IPS-18c (cell line): ENCODE measurements at regions not wholly inside any gene's neighbourhood (a gene's known extent, or its start where the extent isn't known, plus 50 kb on each side); places are given as distances from the start of the nearest gene placed in this dataset.
"Not testable (repeated sequence)": the region's sequence is repeated elsewhere in the genome, so short reads cannot be mapped to it uniquely, and the experiment has no call there.

ENCODE experiments used
- H3K4me3 ChIP-seq: 2 replicates; pipeline ENCODE4 v1.7.0; 2013; ENCODE audit warnings: low read depth, mild to moderate bottlenecking, low read length, moderate library complexity; ENCODE audit not compliant: insufficient read depth
- H3K9me3 ChIP-seq: one replicate; pipeline ENCODE4 v1.6.1; 2013; ENCODE audit warnings: mild to moderate bottlenecking, low read length, moderate library complexity; ENCODE audit not compliant: control insufficient read depth, insufficient read depth

DNA sequence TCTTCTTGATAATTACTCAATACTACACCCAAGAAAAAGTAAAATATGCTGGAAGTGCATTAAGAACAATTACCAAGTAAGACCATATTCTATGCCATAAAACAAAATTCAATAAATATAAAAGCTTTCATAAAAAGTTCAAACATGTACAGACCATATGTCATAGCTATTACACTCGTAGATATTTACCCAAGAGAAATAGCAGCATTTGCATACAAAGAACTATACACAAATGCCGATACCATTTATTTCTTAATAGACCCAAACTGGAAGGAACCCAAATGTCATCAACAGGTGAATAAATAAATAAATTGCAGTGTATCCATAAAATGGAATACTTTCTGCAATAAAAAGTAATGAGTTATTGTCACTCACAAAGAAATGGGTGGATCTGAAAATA lies 78.3 kb upstream of the SLC16A7 start:
- H3K4me3 ChIP-seq, result no peak overlapping the region
- H3K9me3 ChIP-seq, result no peaks in the 10 kb centered on the region

DNA sequence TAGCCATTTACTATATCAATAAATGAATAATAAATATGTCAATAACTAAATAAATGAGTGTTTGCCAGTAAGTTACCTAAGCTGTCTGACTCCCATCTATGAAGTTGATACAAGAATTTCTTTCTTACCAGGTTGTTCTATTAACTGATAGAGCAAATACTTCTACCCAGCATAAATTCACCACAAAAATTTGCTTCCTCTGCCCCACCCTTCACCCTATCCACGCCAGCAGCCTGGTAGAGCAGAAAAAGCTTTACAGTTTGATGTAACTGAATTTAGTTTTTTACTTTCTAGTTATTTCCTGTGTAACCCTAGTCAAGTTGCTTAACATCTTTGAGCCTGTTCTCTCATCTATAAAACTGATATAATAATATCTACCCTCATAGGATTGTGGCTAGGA lies 94.9 kb upstream of the SLC16A7 start:
- Histone ChIP-seq H3K4me3 (no peak overlapping the region), H3K9me3 (no peaks in the 10 kb centered on the region)

GRCh38 chr12:59500335-59500734 lies 95.5 kb upstream of the SLC16A7 start:
- H3K9me3 ChIP-seq, result no peaks in the 10 kb centered on the region
- no peak overlapping the region for H3K4me3 ChIP-seq

DNA sequence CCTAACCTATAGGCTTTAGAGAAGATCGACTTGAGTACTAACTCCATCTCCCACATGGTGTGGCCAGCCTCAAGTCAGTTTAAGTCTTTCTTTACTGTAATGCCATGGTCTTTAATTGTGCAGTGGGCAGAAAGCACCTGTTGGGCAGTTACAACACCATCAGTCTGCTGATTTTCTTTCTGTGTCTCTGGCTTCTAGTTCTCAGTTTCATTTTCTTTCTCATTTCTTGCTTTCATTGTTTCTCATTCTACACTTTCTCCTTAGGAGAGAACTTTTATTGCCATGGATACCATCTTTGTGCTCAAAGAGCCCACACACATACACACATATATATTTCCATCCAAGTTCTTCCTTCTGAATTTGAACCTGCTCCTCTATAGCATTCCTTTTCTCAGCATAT lies 96.1 kb upstream of the SLC16A7 start:
- Histone ChIP-seq H3K4me3 (no peak overlapping the region), H3K9me3 (no peaks in the 10 kb centered on the region)

- no peak overlapping the region for H3K4me3 ChIP-seq
- no peaks in the 10 kb centered on the region for H3K9me3 ChIP-seq
Measured at GRCh38 chr12:59494617-59495016, 101.2 kb upstream of the SLC16A7 start.

DNA sequence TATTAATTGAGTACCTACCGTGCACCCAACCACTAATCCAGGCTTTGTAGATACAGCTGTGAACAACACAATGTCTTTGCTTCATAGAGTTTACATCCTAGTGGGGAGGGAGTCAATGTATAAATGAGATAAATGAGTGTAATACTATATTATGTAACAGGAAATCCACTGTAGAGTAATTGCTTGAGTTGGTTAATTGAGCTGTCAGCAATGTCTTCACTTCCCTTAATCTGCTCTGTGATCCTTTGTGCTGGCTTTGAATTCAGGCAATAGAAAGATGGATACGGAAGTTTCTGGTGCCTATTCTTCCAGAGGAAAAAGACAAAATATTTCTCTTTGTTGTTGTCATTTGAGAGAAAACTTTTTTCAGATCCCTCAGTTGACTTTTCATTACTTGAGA lies 104.0 kb upstream of the SLC16A7 start:
- Histone ChIP-seq H3K9me3 (no peaks in the 10 kb centered on the region), H3K4me3 (no peak overlapping the region)

DNA sequence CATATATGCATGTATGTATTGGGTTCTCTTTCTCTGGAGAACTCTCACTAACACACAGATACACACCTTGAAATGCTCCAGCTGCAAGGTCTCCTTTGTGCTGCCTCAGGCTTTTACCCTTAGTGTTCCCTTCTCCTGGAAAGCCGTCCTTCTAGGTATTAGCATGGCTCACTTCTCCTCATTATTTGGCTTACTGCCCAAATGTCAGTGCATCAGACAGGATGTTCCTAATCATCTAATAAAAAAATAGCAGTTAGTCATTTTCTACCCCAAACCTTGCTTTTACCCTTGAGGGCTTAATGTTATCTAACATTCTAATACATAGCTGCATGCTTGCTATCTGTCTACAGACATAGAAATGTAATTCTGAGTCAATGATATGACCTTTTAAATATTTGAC lies 109.0 kb upstream of the SLC16A7 start:
- no peak overlapping the region for H3K4me3 ChIP-seq
- H3K9me3 ChIP-seq, result no peaks in the 10 kb centered on the region

DNA sequence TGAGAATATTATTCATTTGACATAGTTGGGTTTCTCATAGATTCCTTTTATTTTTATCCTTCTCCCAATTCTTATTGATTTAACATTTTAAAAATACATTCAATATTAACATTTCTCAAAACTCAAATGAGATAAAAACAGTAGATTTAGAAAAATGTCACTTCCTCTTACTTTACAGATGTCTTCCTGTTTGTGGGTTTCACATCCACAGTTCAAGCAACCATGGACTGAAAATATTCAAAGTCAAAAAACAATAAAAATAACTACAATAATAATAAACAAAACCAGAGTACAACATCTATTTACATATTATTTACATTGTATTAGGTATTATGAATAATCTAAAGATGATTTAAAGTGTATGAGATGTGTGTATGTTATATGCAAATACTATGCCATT lies 111.3 kb upstream of the SLC16A7 start:
- no peaks in the 10 kb centered on the region for H3K9me3 ChIP-seq
- H3K4me3 ChIP-seq, result no peak overlapping the region

- not testable (repeated sequence) for H3K9me3 ChIP-seq, H3K4me3 ChIP-seq
Measured at GRCh38 chr12:59474236-59474635, 121.6 kb upstream of the SLC16A7 start.

DNA sequence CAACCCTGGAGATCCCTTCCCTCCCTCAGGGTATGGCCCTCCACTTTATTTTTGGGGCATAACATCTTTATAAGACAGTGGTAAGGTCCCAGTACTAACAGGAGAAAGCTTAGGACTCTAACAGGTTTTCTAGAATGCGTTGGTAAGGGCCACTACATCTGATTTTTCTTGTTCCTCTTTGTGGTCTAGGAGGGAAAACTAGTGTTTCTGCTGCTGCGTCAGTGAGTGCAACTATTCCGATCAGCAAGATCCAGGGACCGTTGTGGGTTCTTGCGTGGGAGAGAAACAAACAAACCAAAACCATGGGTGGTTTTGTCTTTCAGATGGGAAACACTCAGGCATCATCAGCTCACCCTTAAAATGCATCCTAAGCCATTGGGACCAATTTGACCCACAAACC lies 123.6 kb upstream of the SLC16A7 start:
- H3K4me3 ChIP-seq, result no peak overlapping the region
- peaks cover 3% of the 10 kb centered on the region for H3K9me3 ChIP-seq

DNA sequence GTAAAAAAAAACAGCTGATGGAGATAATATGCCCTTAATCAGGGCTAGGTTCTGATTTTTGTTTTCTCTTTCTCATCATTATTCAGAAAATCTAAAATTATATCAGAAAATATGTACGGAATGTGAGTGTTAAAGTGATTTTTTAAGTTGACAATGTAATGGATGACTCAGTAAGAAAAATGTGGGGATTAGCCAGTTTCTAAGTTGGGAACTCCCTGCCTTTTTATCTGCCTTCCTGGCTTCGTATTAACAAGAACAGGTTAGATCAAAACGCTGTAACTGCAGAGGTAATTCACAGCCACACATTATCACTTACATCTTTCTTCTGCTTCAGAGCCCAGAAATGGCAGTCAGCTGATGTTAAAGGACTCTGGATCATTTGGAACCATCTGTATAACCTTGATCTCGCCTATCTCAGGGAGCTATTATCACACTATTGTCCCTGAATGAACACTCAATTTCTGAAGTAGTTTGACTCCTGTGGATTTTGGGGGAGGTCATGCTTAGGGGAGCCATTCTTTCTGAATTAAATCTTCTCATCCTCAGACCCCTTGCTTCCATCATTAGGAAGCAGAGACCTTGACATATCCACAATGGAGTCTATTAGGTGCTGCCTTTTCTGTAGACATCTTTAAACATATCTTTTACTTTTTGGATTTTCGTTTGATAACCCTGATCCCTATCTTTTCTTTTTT lies 135.7 kb upstream of the SLC16A7 start:
- no peaks in the 10 kb centered on the region for H3K9me3 ChIP-seq

DNA sequence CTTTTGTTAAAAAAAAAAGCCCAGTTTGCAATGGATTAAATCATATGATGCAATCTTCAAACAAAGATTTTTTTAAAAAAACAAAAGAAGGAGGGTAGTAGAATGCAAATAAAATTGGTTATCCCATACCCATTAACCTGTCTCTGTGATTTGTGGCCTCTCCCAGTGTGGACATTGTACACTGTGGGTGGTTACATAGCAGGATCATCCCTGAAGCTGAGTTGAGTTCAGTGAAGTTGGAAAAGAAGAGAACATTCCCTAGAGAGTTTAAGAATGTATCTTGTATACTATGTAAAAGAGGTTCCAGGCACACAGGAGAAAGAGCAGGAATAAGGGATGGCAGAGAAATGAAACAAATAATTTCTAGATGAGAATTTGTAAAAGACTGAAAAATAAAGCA lies 142.4 kb upstream of the SLC16A7 start:
- Histone ChIP-seq H3K4me3 (no peak overlapping the region), H3K9me3 (no peaks in the 10 kb centered on the region)

More for the DNA sequence above, 135.7 kb upstream of the SLC16A7 start:
- H3K4me3 ChIP-seq, result no peak overlapping the region

DNA sequence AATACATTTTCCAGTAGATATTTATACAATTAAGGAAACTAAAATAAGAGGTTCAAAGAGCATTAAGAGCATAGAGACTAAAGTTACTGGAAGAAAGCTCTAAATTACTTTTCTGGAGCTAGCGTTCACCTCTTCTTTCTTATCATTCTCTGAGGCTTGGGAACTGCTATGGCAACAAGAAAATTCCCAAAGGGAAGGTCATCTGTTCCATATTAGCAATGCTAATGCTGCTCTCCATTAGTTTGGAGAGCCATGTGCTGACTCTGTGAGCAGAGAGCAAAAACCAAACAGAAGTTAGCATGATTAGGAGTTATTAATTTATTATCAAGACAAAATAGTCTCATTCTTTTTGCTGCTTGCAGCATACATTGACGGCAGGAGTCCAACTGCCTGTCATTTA lies 143.1 kb upstream of the SLC16A7 start:
- H3K9me3 ChIP-seq, result no peaks in the 10 kb centered on the region
- no peak overlapping the region for H3K4me3 ChIP-seq

- H3K4me3 ChIP-seq, result no peak overlapping the region
Measured at GRCh38 chr12:59452259-59452658, 143.6 kb upstream of the SLC16A7 start.

GRCh38 chr12:59446116-59446515 lies 149.7 kb upstream of the SLC16A7 start:
- Histone ChIP-seq H3K4me3 (no peak overlapping the region), H3K9me3 (no peaks in the 10 kb centered on the region)

More at GRCh38 chr12:59452259-59452658, 143.6 kb upstream of the SLC16A7 start:
- no peaks in the 10 kb centered on the region for H3K9me3 ChIP-seq

DNA sequence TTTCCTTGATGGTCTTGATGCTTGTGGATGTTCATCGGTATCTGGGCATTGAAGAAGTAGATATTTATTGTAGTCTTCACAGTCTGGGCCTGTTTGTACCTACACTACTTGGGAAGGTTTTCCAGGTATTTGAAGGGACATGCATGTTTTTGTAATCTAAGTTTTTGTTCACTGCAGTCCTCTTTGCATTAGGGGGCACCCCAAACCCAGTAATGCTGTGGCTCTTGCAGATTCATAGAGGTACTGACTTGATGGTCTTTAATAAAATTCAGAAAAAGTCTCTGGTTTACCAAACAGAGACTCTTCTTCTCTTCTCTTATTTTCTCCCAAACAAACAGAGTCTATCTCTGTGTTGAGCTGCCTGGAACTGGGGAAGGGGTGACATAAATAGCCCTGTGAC lies 150.9 kb upstream of the SLC16A7 start:
- Histone ChIP-seq H3K4me3 (no peak overlapping the region), H3K9me3 (no peaks in the 10 kb centered on the region)

DNA sequence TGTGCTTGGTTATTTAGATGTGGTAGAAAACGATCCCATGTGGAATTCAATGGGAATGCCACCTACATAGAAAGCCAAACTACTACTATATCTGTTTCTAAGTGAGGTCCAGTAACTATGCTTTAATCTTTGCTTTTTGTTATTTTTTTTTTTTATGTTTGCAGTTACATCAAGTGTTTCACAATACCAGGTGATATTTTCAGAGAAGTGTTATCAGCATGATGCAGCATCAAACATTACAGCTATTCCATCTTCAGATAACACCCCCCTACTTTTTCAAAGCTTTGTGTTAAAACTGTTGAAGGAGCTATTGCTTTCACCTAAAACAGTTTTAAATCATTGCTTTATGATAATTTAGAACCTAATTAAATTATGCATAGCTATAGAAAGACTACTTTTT lies 163.8 kb upstream of the SLC16A7 start:
- Histone ChIP-seq H3K9me3 (no peaks in the 10 kb centered on the region), H3K4me3 (no peak overlapping the region)

- H3K4me3 ChIP-seq, result no peak overlapping the region
- H3K9me3 ChIP-seq, result no peaks in the 10 kb centered on the region
Measured at GRCh38 chr12:59431266-59431665, 164.6 kb upstream of the SLC16A7 start.

GRCh38 chr12:59429766-59430165 lies 166.1 kb upstream of the SLC16A7 start:
- H3K9me3 ChIP-seq, result no peaks in the 10 kb centered on the region

More at GRCh38 chr12:59429766-59430165, 166.1 kb upstream of the SLC16A7 start:
- no peak overlapping the region for H3K4me3 ChIP-seq
